Skin epidermis (tissue), 12 donors: ENCODE measurements at regions not wholly inside any gene's neighbourhood (a gene's known extent, or its start where the extent isn't known, plus 50 kb on each side); places are given as distances from the start of the nearest gene placed in this dataset.
"Not testable (repeated sequence)": the region's sequence is repeated elsewhere in the genome, so short reads cannot be mapped to it uniquely, and the experiment has no call there.

Experiments
- H3K27ac ChIP-seq, 21 experiments: fragments of 200-600 bp; sonication (generic) in 11 of 21; one replicate each; pipeline ENCODE4 v1.5.0; 2020; ENCODE audit warnings: mild to moderate bottlenecking in 3 of 21, inconsistent platforms in 2 of 21, moderate library complexity in 2 of 21
- H3K4me3 ChIP-seq, 7 experiments: fragments of 200-600 bp; sonication (generic) in 2 of 7; one replicate each; pipeline ENCODE4 v1.5.0; 2020; ENCODE audit warnings: inconsistent platforms in 2 of 7, mild to moderate bottlenecking in 2 of 7, moderate library complexity in 1 of 7

- Histone ChIP-seq H3K4me3 (no peak overlapping the region), H3K27ac (no peak overlapping the region)
These were observed 489.3 kb downstream of the MATN1 start for GRCh38 chr1:30234091-30234490.

DNA sequence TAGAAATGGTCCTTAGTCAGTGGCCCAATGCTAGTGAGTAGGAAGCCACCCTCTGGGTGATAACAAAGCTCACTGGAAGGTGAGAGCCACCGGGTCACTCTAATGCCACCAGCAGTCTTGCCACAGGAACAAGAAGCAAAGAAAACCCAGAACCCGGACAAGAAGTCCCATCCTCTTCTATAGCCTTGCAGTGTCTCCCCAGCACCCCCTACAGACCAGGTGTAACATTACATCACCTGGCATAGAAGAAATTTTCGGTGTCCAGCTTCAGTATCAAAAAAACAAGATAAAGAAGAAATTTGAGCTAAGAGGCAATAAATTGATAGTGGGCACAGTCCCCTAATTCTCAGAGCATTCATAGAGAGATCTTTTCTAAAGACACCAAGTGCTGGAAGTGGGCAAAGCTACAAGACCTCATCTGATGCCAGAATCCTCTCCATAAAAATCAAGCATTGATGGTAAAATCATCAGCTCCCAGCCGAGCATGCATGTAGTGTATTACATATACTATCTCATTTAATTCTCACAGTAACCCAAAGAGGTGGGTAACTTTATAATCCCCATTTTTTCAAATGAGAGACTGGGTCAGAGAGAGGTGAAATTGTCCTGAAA is 491.0 kb downstream of the MATN1 start:
- Histone ChIP-seq H3K4me3 (no peak overlapping the region), H3K27ac (no peak overlapping the region)

GRCh38 chr1:30229960-30230359 is 493.4 kb downstream of the MATN1 start:
- Histone ChIP-seq H3K27ac (no peak overlapping the region), H3K4me3 (no peak overlapping the region)

DNA sequence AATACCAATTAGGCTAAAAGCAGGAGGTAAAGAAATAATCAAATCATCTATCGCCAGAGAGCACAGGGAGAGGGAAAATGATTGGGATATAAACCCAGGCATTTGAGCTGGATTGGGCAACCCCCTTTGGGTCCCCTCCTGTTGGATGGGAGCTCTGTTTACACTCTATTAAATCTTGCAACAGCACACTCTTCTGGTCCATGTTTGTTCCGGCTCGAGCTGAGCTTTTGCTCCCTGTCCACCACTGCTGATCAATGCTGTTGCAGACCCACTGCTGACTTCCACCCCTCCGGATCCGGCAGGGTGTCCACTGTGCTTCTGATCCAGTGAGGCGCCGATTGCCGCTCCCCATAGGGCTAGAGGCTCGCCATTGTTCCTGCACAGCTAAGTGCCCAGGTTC is 493.8 kb downstream of the MATN1 start:
- H3K27ac ChIP-seq: no peak overlapping the region
- no peak overlapping the region for H3K4me3 ChIP-seq

- Histone ChIP-seq H3K27ac (no peak overlapping the region), H3K4me3 (no peak overlapping the region)
These were observed 496.7 kb downstream of the MATN1 start for GRCh38 chr1:30226648-30227047.

- Histone ChIP-seq H3K27ac (no peak overlapping the region), H3K4me3 (no peak overlapping the region)
These were observed 498.0 kb downstream of the MATN1 start for GRCh38 chr1:30225357-30225756.

GRCh38 chr1:30219675-30220074 is 503.7 kb downstream of the MATN1 start:
- no peak overlapping the region for H3K27ac ChIP-seq
- H3K4me3 ChIP-seq: no peak overlapping the region

- Histone ChIP-seq H3K27ac (no peak overlapping the region), H3K4me3 (no peak overlapping the region)
These were observed 504.9 kb downstream of the MATN1 start for GRCh38 chr1:30218438-30218837.

DNA sequence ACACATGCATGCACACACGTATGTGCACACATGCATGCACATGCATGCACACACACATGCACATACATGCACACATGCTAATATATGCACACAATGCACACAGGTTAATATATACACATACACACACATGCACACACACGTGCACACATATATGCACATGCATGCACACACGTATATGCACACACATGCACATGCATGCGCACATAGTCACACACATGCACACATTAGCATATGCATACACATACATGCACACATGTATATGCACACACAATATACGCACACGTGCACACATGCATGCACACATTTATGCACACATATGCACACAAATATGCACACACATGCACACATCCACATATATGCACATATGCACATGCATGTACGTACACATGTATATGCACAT is 506.8 kb downstream of the MATN1 start:
- no peak overlapping the region for H3K27ac ChIP-seq

GRCh38 chr1:30213936-30214335 is 509.4 kb downstream of the MATN1 start:
- Histone ChIP-seq H3K4me3 (no peak overlapping the region), H3K27ac (no peak overlapping the region)

More for the DNA sequence above, 506.8 kb downstream of the MATN1 start:
- no peak overlapping the region for H3K4me3 ChIP-seq

GRCh38 chr1:30207962-30208361 is 515.4 kb downstream of the MATN1 start:
- H3K27ac ChIP-seq, H3K4me3 ChIP-seq: not testable (repeated sequence)

DNA sequence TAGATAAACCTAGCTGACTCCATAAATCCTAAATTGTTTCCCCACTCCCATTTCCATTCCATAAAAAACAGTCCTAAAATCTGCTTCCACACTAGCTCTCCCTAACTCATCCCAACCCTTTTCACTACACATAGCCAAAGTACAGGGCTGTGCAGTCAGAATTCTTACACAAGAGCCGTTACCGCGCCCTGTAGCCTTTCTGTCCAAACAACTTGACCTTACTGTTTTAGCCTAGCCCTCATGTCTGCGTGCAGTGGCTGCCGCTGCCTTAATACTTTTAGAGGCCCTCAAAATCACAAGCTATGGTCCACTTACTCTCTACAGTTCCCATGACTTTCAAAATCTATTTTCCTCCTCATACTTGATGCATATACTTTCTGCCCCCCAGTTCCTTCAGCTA is 516.8 kb downstream of the MATN1 start:
- H3K27ac ChIP-seq, H3K4me3 ChIP-seq: not testable (repeated sequence)

- H3K4me3 ChIP-seq, H3K27ac ChIP-seq: not testable (repeated sequence)
These were observed 518.5 kb downstream of the MATN1 start for GRCh38 chr1:30204916-30205315.

GRCh38 chr1:30201015-30201414 is 522.4 kb downstream of the MATN1 start:
- H3K4me3 ChIP-seq: no peak overlapping the region
- no peak overlapping the region for H3K27ac ChIP-seq

- no peak overlapping the region for H3K4me3 ChIP-seq
- peak overlapping the region in 1 of 21 experiments; percentile 49 for H3K27ac ChIP-seq
These were observed 523.2 kb downstream of the MATN1 start for GRCh38 chr1:30200161-30200560.

- Histone ChIP-seq H3K4me3 (no peak overlapping the region), H3K27ac (peak overlapping the region in 1 of 21 experiments; percentile 49)
These were observed 523.8 kb downstream of the MATN1 start for GRCh38 chr1:30199563-30199962.

GRCh38 chr1:30198795-30199403 is 524.5 kb downstream of the MATN1 start:
- Histone ChIP-seq H3K27ac (peak overlapping the region in 1 of 21 experiments; percentile 55), H3K4me3 (no peak overlapping the region)

DNA sequence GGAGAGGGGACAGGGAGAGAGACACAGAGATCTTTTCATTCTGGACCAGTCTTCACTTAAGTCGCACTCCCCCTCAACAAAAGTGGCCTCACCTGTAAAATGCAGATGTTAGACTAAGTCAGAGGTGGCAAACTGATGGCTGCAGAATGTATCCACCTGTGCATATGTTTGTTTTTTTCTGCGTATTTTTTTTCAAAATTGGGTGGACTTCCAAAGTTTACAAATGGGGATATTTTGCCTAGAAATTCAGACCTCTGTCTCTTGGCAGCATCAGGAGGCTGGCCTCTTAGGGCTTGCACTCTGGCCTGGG is 525.0 kb downstream of the MATN1 start:
- peak overlapping the region in 1 of 21 experiments; percentile 55 for H3K27ac ChIP-seq
- H3K4me3 ChIP-seq: no peak overlapping the region

GRCh38 chr1:30197639-30198450 is 525.5 kb downstream of the MATN1 start:
- no peak overlapping the region for H3K4me3 ChIP-seq
- H3K27ac ChIP-seq: peak overlapping the region in 1 of 21 experiments; percentile 31

DNA sequence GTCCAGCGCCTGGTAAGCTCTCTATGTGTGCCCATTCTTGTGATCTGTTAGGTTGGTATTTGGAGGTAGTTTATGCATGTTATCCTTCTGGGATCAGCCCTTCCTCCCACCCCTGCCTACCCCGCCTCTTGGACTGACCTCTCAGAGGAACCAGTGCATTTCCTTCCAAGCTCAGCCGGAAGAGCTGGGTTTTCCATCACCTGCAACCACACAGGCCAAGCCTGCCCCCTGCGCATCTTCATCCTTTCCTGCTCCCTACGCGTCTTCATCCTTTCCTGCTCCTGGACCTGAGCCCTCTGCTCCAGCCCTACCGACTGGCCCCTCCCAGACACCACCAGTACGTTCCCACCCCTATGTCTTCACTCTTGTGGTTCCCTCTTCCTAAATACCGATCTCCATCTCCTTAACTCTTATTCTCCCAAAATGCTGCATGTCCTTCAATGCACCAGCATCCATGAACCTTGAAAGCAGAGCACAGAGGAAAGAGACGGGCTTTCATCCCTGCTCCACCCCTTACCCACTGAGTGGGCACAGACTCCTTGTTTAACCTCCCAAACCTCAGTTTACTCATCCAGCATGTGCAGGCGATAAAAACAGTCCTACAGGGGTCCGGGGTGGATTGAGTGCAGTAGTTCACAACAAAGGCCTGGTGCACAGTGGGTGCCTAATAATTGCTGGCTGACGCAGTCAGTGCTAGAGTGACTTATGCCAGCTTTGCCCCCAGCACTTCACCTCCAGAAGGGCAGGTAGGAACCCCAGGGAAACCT is 526.3 kb downstream of the MATN1 start:
- no peak overlapping the region for H3K4me3 ChIP-seq
- peak overlapping the region in 1 of 21 experiments; percentile 31 for H3K27ac ChIP-seq
